ENCODE measurements at regions not wholly inside any gene's neighbourhood (a gene's known extent, or its start where the extent isn't known, plus 50 kb on each side); places are given as distances from the start of the nearest gene placed in this dataset.
A peak's percentile ranks its signal among the peaks of the same experiment; 100 is the strongest.
"Not testable (repeated sequence)": the region's sequence is repeated elsewhere in the genome, so short reads cannot be mapped to it uniquely, and the experiment has no call there.

DNA sequence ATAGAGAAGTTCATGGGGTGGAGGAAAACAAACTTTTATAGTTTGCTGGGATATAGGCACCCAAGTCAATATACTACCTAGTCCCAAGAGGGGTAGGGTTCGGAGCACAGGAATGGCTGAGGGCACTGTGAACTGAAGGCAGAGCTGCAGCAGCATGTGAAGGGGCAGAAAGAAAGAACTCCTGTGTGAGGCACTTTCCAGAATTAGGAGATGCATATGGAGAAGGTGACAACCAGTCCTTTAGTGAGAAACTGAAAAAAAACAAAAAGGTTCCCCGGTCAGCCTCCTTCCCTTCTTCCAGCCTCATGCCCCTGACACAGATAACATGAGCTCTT is 429.1 kb downstream of the DSC3 start:
- CTCF ChIA-PET = no interaction called here

DNA sequence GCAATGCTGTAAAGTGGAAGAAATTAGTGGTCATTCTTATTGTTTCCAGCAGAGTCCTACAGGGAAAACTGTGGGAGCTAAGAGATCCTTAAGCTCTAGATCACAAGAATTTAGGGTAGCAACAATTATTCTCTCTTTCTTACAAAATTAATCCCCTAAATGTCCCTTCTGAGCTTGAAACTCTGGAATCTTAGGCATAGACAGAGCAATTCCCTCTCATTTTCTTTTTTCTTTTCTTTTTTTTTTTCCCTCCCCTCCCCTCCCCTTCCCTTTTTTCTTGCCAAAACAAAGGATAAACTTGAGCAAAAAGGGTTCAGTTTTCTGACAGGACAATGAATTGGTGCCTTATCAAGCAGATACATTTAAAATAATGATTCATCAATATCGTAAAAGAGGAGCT is 441.0 kb downstream of the DSC3 start:
- no peak for DNase-seq
- Histone ChIP-seq H3K4me3 (ENCODE audit: low read length) (no peak overlapping the region), H3K9me3 (ENCODE audit: low read length) (no peaks in the 10 kb centered on the region), H3K27me3 (ENCODE audit: insufficient read depth, low read length, poor library complexity, severe bottlenecking) (no peaks in the 10 kb centered on the region), H3K27ac (ENCODE audit: low read depth, low read length) (no peak overlapping the region), H3K4me1 (ENCODE audit: insufficient read depth, low read length) (no peaks in the 10 kb centered on the region), H3K36me3 (ENCODE audit: insufficient read depth, low read length) (no peaks in the 10 kb centered on the region)
- H3K4me1 Mint-ChIP-seq = no peaks in the 10 kb centered on the region
- peaks cover 4 to 23% (median 11%) of the 10 kb centered on the region in 5 donors for H3K9me3 Mint-ChIP-seq
- H3K27ac Mint-ChIP-seq = no peak overlapping the region
- no peaks in the 10 kb centered on the region for H3K27me3 Mint-ChIP-seq
- ChIA-PET CTCF (no interaction called here), POLR2A (no interaction called here)
- no peak overlapping the region for H3K4me3 Mint-ChIP-seq
- H3K36me3 Mint-ChIP-seq = no peaks in the 10 kb centered on the region

More for the DNA sequence above, 429.1 kb downstream of the DSC3 start:
- no peaks in the 10 kb centered on the region for H3K36me3 Mint-ChIP-seq
- Histone ChIP-seq H3K9me3 (ENCODE audit: low read length) (no peaks in the 10 kb centered on the region), H3K4me1 (ENCODE audit: insufficient read depth, low read length) (no peaks in the 10 kb centered on the region), H3K4me3 (ENCODE audit: low read length) (no peak overlapping the region), H3K27me3 (ENCODE audit: insufficient read depth, low read length, poor library complexity, severe bottlenecking) (no peaks in the 10 kb centered on the region), H3K36me3 (ENCODE audit: insufficient read depth, low read length) (no peaks in the 10 kb centered on the region), H3K27ac (ENCODE audit: low read depth, low read length) (no peak overlapping the region)
- H3K4me1 Mint-ChIP-seq = no peaks in the 10 kb centered on the region
- no peak overlapping the region for H3K4me3 Mint-ChIP-seq
- H3K9me3 Mint-ChIP-seq = peaks cover 0 to 31% (median 15%) of the 10 kb centered on the region in 5 donors
- POLR2A ChIA-PET = no interaction called here
- peak overlapping the region in 1 of 8 donors; percentile 86 for H3K27ac Mint-ChIP-seq
- H3K27me3 Mint-ChIP-seq = no peaks in the 10 kb centered on the region
- DNase-seq = no peak

DNA sequence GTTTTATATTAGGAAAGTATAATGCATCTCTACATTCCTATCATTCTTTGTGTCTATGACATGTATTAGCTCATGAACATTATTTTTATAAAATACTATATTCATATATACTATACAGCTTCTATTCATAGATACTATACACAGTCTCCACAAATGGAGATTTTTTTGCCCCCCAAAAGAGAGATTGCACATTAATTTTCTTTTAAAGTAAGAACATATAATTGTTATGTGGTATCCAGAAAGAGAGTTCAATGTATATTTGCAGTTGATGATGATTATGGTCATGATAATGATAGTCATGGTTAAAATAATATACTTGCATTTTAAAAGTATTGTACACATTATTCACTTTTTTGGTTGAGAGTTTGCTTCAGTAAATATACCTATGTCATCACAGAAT is 445.3 kb downstream of the DSC3 start:
- H3K9me3 Mint-ChIP-seq = peaks cover 8 to 28% (median 13%) of the 10 kb centered on the region in 5 donors
- CTCF ChIA-PET = no interaction called here
- DNase-seq = no peak
- H3K36me3 Mint-ChIP-seq = no peaks in the 10 kb centered on the region
- no peaks in the 10 kb centered on the region for H3K27me3 ChIP-seq (ENCODE audit: insufficient read depth, low read length, poor library complexity, severe bottlenecking)
- no peaks in the 10 kb centered on the region for H3K36me3 ChIP-seq (ENCODE audit: insufficient read depth, low read length)
- POLR2A ChIA-PET = no interaction called here
- H3K4me1 ChIP-seq (ENCODE audit: insufficient read depth, low read length) = no peaks in the 10 kb centered on the region
- no peaks in the 10 kb centered on the region for H3K9me3 ChIP-seq (ENCODE audit: low read length)
- no peak overlapping the region for H3K4me3 ChIP-seq (ENCODE audit: low read length)
- no peaks in the 10 kb centered on the region for H3K27me3 Mint-ChIP-seq
- H3K27ac Mint-ChIP-seq = no peak overlapping the region
- H3K27ac ChIP-seq (ENCODE audit: low read depth, low read length) = no peak overlapping the region
- H3K4me1 Mint-ChIP-seq = no peaks in the 10 kb centered on the region
- no peak overlapping the region for H3K4me3 Mint-ChIP-seq

DNA sequence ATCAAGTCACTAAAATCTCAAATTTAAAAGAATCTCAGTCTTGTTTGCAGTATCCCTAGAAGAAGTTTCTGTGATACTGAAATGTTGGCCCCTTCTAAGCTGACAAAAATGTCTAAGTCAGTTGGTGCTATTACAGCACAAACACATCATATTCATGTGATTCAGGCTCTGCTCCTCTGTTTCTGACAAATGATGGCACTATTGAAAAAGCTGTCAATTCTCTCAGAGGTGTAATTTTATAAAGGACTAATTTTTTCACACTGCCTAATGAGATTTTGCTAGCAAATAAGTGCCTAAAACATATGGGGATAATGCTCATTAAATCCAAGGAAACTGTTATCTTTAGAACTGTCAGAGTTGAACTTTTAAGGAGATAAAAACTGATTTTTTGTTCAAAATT is 445.9 kb downstream of the DSC3 start:
- H3K9me3 Mint-ChIP-seq = peaks cover 8 to 28% (median 13%) of the 10 kb centered on the region in 5 donors
- Histone ChIP-seq H3K4me1 (ENCODE audit: insufficient read depth, low read length) (no peaks in the 10 kb centered on the region), H3K27ac (ENCODE audit: low read depth, low read length) (no peak overlapping the region), H3K9me3 (ENCODE audit: low read length) (no peaks in the 10 kb centered on the region), H3K36me3 (ENCODE audit: insufficient read depth, low read length) (no peaks in the 10 kb centered on the region), H3K27me3 (ENCODE audit: insufficient read depth, low read length, poor library complexity, severe bottlenecking) (no peaks in the 10 kb centered on the region), H3K4me3 (ENCODE audit: low read length) (no peak overlapping the region)
- no peak for DNase-seq
- H3K27me3 Mint-ChIP-seq = no peaks in the 10 kb centered on the region
- no peak overlapping the region for H3K27ac Mint-ChIP-seq
- ChIA-PET POLR2A (no interaction called here), CTCF (no interaction called here)
- no peaks in the 10 kb centered on the region for H3K4me1 Mint-ChIP-seq
- no peak overlapping the region for H3K4me3 Mint-ChIP-seq
- no peaks in the 10 kb centered on the region for H3K36me3 Mint-ChIP-seq

DNA sequence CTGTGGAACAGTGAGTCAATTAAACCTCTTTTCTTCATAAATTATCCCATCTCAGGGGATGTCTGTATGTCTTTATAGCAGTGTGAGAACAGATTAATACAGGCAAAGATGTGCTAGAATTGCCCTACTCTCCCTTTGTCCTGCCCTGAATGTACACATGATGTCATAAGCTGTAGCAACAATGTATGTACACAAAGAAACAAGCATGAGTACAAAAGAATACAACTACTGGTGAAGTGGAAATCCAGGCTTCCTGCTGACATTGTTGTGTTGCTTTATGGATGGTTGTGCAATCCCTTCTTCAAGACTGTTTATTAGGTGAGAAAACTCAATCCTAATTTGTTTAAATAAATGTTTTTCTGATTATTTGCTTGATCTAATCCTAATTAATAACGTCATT is 446.6 kb downstream of the DSC3 start:
- no peak overlapping the region for H3K27ac Mint-ChIP-seq
- POLR2A ChIA-PET = no interaction called here
- H3K9me3 ChIP-seq (ENCODE audit: low read length) = no peaks in the 10 kb centered on the region
- H3K36me3 Mint-ChIP-seq = no peaks in the 10 kb centered on the region
- DNase-seq = no peak
- CTCF ChIA-PET = no interaction called here
- no peaks in the 10 kb centered on the region for H3K27me3 ChIP-seq (ENCODE audit: insufficient read depth, low read length, poor library complexity, severe bottlenecking)
- peaks cover 8 to 31% (median 13%) of the 10 kb centered on the region in 5 donors for H3K9me3 Mint-ChIP-seq
- no peaks in the 10 kb centered on the region for H3K36me3 ChIP-seq (ENCODE audit: insufficient read depth, low read length)
- no peaks in the 10 kb centered on the region for H3K4me1 ChIP-seq (ENCODE audit: insufficient read depth, low read length)
- no peaks in the 10 kb centered on the region for H3K4me1 Mint-ChIP-seq
- no peaks in the 10 kb centered on the region for H3K27me3 Mint-ChIP-seq
- H3K4me3 Mint-ChIP-seq = no peak overlapping the region
- no peak overlapping the region for H3K4me3 ChIP-seq (ENCODE audit: low read length)
- H3K27ac ChIP-seq (ENCODE audit: low read depth, low read length) = no peak overlapping the region

DNA sequence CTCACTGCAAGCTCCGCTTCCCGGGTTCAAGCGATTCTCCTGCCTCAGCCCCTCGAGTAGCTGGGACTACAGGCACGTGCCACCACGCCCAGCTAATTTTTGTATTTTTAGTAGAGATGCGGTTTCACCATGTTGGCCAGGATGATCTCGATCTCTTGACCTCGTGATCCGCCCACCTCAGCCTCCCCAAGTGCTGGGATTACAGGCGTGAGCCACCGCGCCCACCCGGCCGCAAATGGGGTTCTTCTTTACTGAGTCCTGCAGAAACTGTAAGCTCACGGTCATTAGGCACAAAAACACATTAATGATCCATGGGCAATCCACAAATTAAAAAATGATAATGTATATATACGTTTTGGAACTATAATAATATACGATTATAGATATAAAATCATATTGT is 447.6 kb downstream of the DSC3 start:
- H3K4me3 ChIP-seq (ENCODE audit: low read length); POLR2A ChIA-PET; H3K27ac ChIP-seq (ENCODE audit: low read depth, low read length); DNase-seq; H3K4me1 Mint-ChIP-seq; H3K4me1 ChIP-seq (ENCODE audit: insufficient read depth, low read length); H3K36me3 Mint-ChIP-seq; H3K4me3 Mint-ChIP-seq; H3K27ac Mint-ChIP-seq; H3K36me3 ChIP-seq (ENCODE audit: insufficient read depth, low read length); H3K9me3 ChIP-seq (ENCODE audit: low read length); H3K27me3 Mint-ChIP-seq; H3K27me3 ChIP-seq (ENCODE audit: insufficient read depth, low read length, poor library complexity, severe bottlenecking); CTCF ChIA-PET: not testable (repeated sequence)
- H3K9me3 Mint-ChIP-seq = peaks cover 8 to 32% (median 19%) of the 10 kb centered on the region in 5 donors

DNA sequence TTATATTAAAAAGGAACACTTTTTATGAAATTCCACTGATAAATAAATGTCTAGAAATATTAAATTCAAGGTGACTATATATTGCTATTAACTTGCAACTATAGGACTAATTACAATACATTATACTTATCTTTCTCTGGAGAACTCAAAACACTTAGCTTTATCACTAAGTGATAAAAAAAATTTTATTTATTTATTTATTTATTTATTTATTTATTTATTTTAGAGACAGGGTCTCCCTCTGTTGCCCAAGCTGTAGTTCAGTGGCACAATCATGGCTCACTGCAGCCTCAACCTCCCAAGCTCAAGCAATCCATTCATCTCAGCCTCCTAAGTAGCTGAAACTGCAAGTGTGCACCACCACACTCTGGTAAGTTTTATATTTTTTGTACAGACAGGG is 451.1 kb downstream of the DSC3 start:
- no peak for DNase-seq
- Mint-ChIP-seq H3K36me3 (no peaks in the 10 kb centered on the region), H3K27me3 (no peaks in the 10 kb centered on the region), H3K4me1 (no peaks in the 10 kb centered on the region), H3K4me3 (no peak overlapping the region), H3K27ac (peak overlapping the region in 1 of 8 donors; percentile 72), H3K9me3 (peaks cover 9 to 37% (median 25%) of the 10 kb centered on the region in 5 donors)
- H3K27me3 ChIP-seq (ENCODE audit: insufficient read depth, low read length, poor library complexity, severe bottlenecking) = no peaks in the 10 kb centered on the region
- ChIA-PET CTCF (no interaction called here), POLR2A (no interaction called here)
- H3K4me3 ChIP-seq (ENCODE audit: low read length) = no peak overlapping the region
- no peaks in the 10 kb centered on the region for H3K36me3 ChIP-seq (ENCODE audit: insufficient read depth, low read length)
- H3K9me3 ChIP-seq (ENCODE audit: low read length) = no peaks in the 10 kb centered on the region
- no peak overlapping the region for H3K27ac ChIP-seq (ENCODE audit: low read depth, low read length)
- no peaks in the 10 kb centered on the region for H3K4me1 ChIP-seq (ENCODE audit: insufficient read depth, low read length)

DNA sequence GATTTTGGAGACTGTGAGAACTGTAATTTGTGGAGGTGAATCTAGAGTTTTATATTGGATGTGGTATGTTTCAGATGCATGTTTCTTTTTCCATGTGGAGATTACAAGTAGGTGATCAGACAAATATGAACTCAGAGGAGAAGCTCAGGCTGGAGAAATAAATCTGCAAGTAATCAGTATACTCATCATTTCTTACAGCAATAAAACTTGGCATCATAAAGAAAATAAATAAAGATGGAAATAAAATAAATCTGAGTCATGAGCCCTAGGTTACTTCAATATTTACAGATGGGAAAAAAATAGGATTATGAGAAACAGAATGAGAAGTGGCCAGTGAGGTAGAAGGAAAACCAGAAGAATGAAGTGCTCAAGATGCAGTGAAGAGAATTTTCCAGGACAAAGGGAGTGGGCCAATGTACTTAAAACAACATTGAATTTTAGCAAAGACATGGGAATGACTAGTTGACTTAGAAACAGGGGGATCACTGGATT is 453.8 kb downstream of the DSC3 start:
- Mint-ChIP-seq H3K27ac (no peak overlapping the region), H3K36me3 (no peaks in the 10 kb centered on the region), H3K27me3 (no peaks in the 10 kb centered on the region), H3K9me3 (peaks cover 8 to 30% (median 23%) of the 10 kb centered on the region in 5 donors), H3K4me1 (no peaks in the 10 kb centered on the region), H3K4me3 (no peak overlapping the region)
- no peaks in the 10 kb centered on the region for H3K27me3 ChIP-seq (ENCODE audit: insufficient read depth, low read length, poor library complexity, severe bottlenecking)
- no peak overlapping the region for H3K27ac ChIP-seq (ENCODE audit: low read depth, low read length)
- no peak for DNase-seq
- ChIA-PET POLR2A (no interaction called here), CTCF (no interaction called here)
- H3K9me3 ChIP-seq (ENCODE audit: low read length) = no peaks in the 10 kb centered on the region
- no peaks in the 10 kb centered on the region for H3K36me3 ChIP-seq (ENCODE audit: insufficient read depth, low read length)
- H3K4me1 ChIP-seq (ENCODE audit: insufficient read depth, low read length) = no peaks in the 10 kb centered on the region
- H3K4me3 ChIP-seq (ENCODE audit: low read length) = no peak overlapping the region

DNA sequence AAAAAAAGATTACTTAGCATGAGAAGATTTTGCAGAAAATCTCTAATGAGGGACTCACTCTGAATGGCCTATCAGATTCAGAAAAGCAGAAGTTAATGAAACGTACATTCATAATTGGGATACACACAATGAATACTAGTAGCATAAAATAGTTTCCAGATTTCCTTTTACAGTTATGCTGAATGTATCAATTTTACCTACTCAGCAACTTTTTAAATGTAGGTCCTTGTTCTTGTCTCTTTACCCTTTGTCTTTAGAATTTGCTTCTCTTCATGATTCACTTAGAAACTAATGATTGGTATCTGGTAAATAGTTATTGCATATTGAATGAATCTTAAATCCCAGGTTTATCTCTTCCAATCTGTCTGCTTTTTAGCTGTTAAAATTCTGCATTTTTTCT is 458.8 kb downstream of the DSC3 start:
- ChIA-PET POLR2A (no interaction called here), CTCF (no interaction called here)
- no peaks in the 10 kb centered on the region for H3K4me1 Mint-ChIP-seq
- no peaks in the 10 kb centered on the region for H3K36me3 ChIP-seq (ENCODE audit: insufficient read depth, low read length)
- H3K27ac Mint-ChIP-seq = no peak overlapping the region
- H3K4me3 ChIP-seq (ENCODE audit: low read length) = no peak overlapping the region
- no peaks in the 10 kb centered on the region for H3K27me3 Mint-ChIP-seq
- no peaks in the 10 kb centered on the region for H3K4me1 ChIP-seq (ENCODE audit: insufficient read depth, low read length)
- no peaks in the 10 kb centered on the region for H3K36me3 Mint-ChIP-seq
- no peak overlapping the region for H3K4me3 Mint-ChIP-seq
- H3K9me3 ChIP-seq (ENCODE audit: low read length) = no peaks in the 10 kb centered on the region
- H3K27ac ChIP-seq (ENCODE audit: low read depth, low read length) = no peak overlapping the region
- no peak for DNase-seq
- H3K9me3 Mint-ChIP-seq = peaks cover 2 to 51% (median 10%) of the 10 kb centered on the region in 5 donors
- no peaks in the 10 kb centered on the region for H3K27me3 ChIP-seq (ENCODE audit: insufficient read depth, low read length, poor library complexity, severe bottlenecking)

Data from CD8-positive, alpha-beta memory T cell (primary cell).